ENCODE measurements at regions not wholly inside any gene's neighbourhood (a gene's known extent, or its start where the extent isn't known, plus 50 kb on each side); places are given as distances from the start of the nearest gene placed in this dataset.

DNA sequence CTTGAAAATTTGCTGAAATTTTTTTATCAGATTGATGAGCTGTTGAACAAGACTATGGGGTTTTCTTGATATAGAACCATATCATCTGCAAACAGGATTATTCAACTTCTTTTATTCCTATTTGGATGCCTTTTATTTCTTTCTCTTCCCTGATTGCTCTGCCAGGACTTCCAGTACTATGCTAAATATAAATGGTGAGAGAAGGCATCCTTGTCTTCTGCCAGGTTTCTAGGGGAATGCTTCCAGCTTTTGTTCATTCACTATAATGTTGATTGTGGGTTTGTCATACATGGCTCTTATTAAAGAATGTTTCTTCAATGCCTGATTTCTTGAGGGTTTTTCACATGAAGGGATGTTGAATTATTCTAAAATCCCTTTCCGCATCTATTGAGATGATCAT, 1139.5 kb downstream of the FAM133A start:
- Histone ChIP-seq H3K18ac (ENCODE audit: low read length) (no peak overlapping the region), H4K8ac (ENCODE audit: low read depth, low read length) (no peak overlapping the region), H2BK12ac (ENCODE audit: low read length) (no peak overlapping the region), H3K27ac (replicated peaks; ENCODE audit: low read length) (no peak overlapping the region), H3K4me2 (ENCODE audit: insufficient read depth, low read length, poor library complexity, severe bottlenecking) (no peak overlapping the region), H3K9me3 (replicated peaks in 1 of 2; ENCODE audit: control insufficient read depth in 2 of 2, insufficient read depth in 1 of 2, low read depth in 1 of 2, low read length in 2 of 2) (no peaks in the 10 kb centered on the region), H4K91ac (ENCODE audit: low read depth, low read length, poor library complexity) (no peak overlapping the region), H3K23ac (ENCODE audit: low read depth, low read length, poor library complexity) (no peak overlapping the region), H2BK15ac (ENCODE audit: low read length) (no peak overlapping the region), H3K14ac (ENCODE audit: low read length) (no peak overlapping the region), H3K27me3 (ENCODE audit: control insufficient read depth in 3 of 3, insufficient read depth in 3 of 3, low read depth in 1 of 3, low read length in 3 of 3) (no peaks in the 10 kb centered on the region), H3K36me3 (replicated peaks in 1 of 2; ENCODE audit: control insufficient read depth in 2 of 2, insufficient read depth in 2 of 2, low read length in 2 of 2) (no peaks in the 10 kb centered on the region), H2BK120ac (ENCODE audit: low read depth, low read length) (no peak overlapping the region), H3K79me1 (ENCODE audit: low read depth, low read length) (no peaks in the 10 kb centered on the region), H2AK5ac (ENCODE audit: low read depth, low read length) (no peak overlapping the region), H2AFZ (ENCODE audit: low read length) (no peak overlapping the region), H2BK5ac (ENCODE audit: low read length) (no peak overlapping the region), H3K9ac (ENCODE audit: low read depth, low read length, poor library complexity) (no peak overlapping the region), H3K4me1 (ENCODE audit: control insufficient read depth in 2 of 2, insufficient read depth in 1 of 2, low read depth in 1 of 2, low read length in 2 of 2) (no peaks in the 10 kb centered on the region), H3K4ac (ENCODE audit: low read length) (no peak overlapping the region), H3K4me3 (ENCODE audit: low read length in 2 of 2) (no peak overlapping the region)
- DNase-seq (ENCODE audit: low spot score), result no peak
- no CpG with 5 or more reads among the region's 1 CpG for WGBS, 2 donors (ENCODE audit: extremely low coverage in 2 of 2, insufficient read length in 2 of 2, insufficient replicate concordance in 1 of 2)

DNA sequence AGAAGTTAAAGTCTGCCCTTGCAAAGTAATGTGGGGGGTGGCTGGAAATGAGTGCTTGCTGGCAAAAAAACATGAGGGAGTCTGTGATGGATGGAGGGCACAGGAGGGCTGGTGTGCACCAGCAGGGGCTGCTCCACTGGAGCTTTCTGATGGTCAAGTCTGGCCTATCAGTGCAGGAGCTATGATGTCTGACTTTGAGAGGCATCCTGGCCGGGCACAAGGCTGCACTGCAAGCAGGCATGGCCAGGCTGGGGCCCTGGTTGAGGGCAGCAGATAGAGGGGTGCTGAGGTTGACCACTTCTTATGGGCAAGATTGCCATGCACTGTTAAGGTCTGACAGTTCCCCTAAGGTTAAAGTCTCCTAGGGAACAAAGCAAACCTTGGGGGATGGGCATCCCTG, 1140.2 kb downstream of the FAM133A start:
- H2AK5ac ChIP-seq (ENCODE audit: low read depth, low read length), result no peak overlapping the region
- H3K9ac ChIP-seq (ENCODE audit: low read depth, low read length, poor library complexity), result no peak overlapping the region
- no peak overlapping the region for H2BK15ac ChIP-seq (ENCODE audit: low read length)
- no peak overlapping the region for H3K4me3 ChIP-seq (ENCODE audit: low read length in 2 of 2)
- H4K91ac ChIP-seq (ENCODE audit: low read depth, low read length, poor library complexity), result no peak overlapping the region
- no peaks in the 10 kb centered on the region for H3K9me3 ChIP-seq (replicated peaks in 1 of 2; ENCODE audit: control insufficient read depth in 2 of 2, insufficient read depth in 1 of 2, low read depth in 1 of 2, low read length in 2 of 2)
- no peak overlapping the region for H3K18ac ChIP-seq (ENCODE audit: low read length)
- no peak overlapping the region for H4K8ac ChIP-seq (ENCODE audit: low read depth, low read length)
- H2BK120ac ChIP-seq (ENCODE audit: low read depth, low read length), result no peak overlapping the region
- H2BK5ac ChIP-seq (ENCODE audit: low read length), result no peak overlapping the region
- H3K36me3 ChIP-seq (replicated peaks in 1 of 2; ENCODE audit: control insufficient read depth in 2 of 2, insufficient read depth in 2 of 2, low read length in 2 of 2), result no peaks in the 10 kb centered on the region
- H3K4me2 ChIP-seq (ENCODE audit: insufficient read depth, low read length, poor library complexity, severe bottlenecking), result no peak overlapping the region
- no peaks in the 10 kb centered on the region for H3K79me1 ChIP-seq (ENCODE audit: low read depth, low read length)
- no peak overlapping the region for H3K4ac ChIP-seq (ENCODE audit: low read length)
- H3K27ac ChIP-seq (replicated peaks; ENCODE audit: low read length), result no peak overlapping the region
- H2BK12ac ChIP-seq (ENCODE audit: low read length), result no peak overlapping the region
- H2AFZ ChIP-seq (ENCODE audit: low read length), result no peak overlapping the region
- H3K4me1 ChIP-seq (ENCODE audit: control insufficient read depth in 2 of 2, insufficient read depth in 1 of 2, low read depth in 1 of 2, low read length in 2 of 2), result no peaks in the 10 kb centered on the region
- H3K23ac ChIP-seq (ENCODE audit: low read depth, low read length, poor library complexity), result no peak overlapping the region
- WGBS, 2 donors (ENCODE audit: extremely low coverage in 2 of 2, insufficient read length in 2 of 2, insufficient replicate concordance in 1 of 2), result no CpG with 5 or more reads among the region's 1 CpG
- H3K27me3 ChIP-seq (ENCODE audit: control insufficient read depth in 3 of 3, insufficient read depth in 3 of 3, low read depth in 1 of 3, low read length in 3 of 3), result no peaks in the 10 kb centered on the region
- no peak overlapping the region for H3K14ac ChIP-seq (ENCODE audit: low read length)
- no peak for DNase-seq (ENCODE audit: low spot score)

- no CpG with 5 or more reads among the region's 2 CpGs for WGBS, 2 donors (ENCODE audit: extremely low coverage in 2 of 2, insufficient read length in 2 of 2, insufficient replicate concordance in 1 of 2)
- Histone ChIP-seq H3K9ac (ENCODE audit: low read depth, low read length, poor library complexity) (no peak overlapping the region), H2BK5ac (ENCODE audit: low read length) (no peak overlapping the region), H2AFZ (ENCODE audit: low read length) (no peak overlapping the region), H3K14ac (ENCODE audit: low read length) (no peak overlapping the region), H3K27me3 (ENCODE audit: control insufficient read depth in 3 of 3, insufficient read depth in 3 of 3, low read depth in 1 of 3, low read length in 3 of 3) (no peaks in the 10 kb centered on the region), H3K18ac (ENCODE audit: low read length) (no peak overlapping the region), H3K4ac (ENCODE audit: low read length) (no peak overlapping the region), H2AK5ac (ENCODE audit: low read depth, low read length) (no peak overlapping the region), H2BK15ac (ENCODE audit: low read length) (no peak overlapping the region), H3K36me3 (replicated peaks in 1 of 2; ENCODE audit: control insufficient read depth in 2 of 2, insufficient read depth in 2 of 2, low read length in 2 of 2) (no peaks in the 10 kb centered on the region), H2BK120ac (ENCODE audit: low read depth, low read length) (no peak overlapping the region), H3K27ac (replicated peaks; ENCODE audit: low read length) (no peak overlapping the region), H3K4me1 (ENCODE audit: control insufficient read depth in 2 of 2, insufficient read depth in 1 of 2, low read depth in 1 of 2, low read length in 2 of 2) (no peaks in the 10 kb centered on the region), H4K91ac (ENCODE audit: low read depth, low read length, poor library complexity) (no peak overlapping the region), H3K23ac (ENCODE audit: low read depth, low read length, poor library complexity) (no peak overlapping the region), H3K4me3 (ENCODE audit: low read length in 2 of 2) (no peak overlapping the region), H4K8ac (ENCODE audit: low read depth, low read length) (no peak overlapping the region), H3K9me3 (replicated peaks in 1 of 2; ENCODE audit: control insufficient read depth in 2 of 2, insufficient read depth in 1 of 2, low read depth in 1 of 2, low read length in 2 of 2) (no peaks in the 10 kb centered on the region), H3K79me1 (ENCODE audit: low read depth, low read length) (no peaks in the 10 kb centered on the region), H2BK12ac (ENCODE audit: low read length) (no peak overlapping the region), H3K4me2 (ENCODE audit: insufficient read depth, low read length, poor library complexity, severe bottlenecking) (no peak overlapping the region)
- DNase-seq (ENCODE audit: low spot score), result no peak
Observed at GRCh38 chrX:94830717-94831116, 1156.7 kb downstream of the FAM133A start.

DNA sequence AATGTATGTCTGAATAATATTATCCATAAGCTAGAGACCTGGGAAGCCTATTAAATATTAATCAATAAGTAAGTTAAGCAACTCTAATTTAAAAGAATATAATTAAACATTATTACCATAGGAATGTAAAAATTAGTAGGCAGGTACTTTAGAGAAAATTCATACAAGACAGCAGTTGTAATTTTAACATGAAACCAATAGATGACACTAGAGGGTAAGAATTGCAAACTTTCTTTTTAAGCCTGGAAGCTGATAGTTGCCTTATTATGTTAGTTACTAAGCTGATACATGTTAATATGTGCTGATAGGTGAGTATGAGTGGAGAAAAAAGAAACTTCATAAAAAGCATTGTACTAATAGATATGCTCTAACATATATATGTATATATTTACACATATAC, 1157.4 kb downstream of the FAM133A start:
- no peak overlapping the region for H2BK5ac ChIP-seq (ENCODE audit: low read length)
- H3K23ac ChIP-seq (ENCODE audit: low read depth, low read length, poor library complexity), result no peak overlapping the region

More for the DNA sequence above, 1157.4 kb downstream of the FAM133A start:
- no peak overlapping the region for H3K4ac ChIP-seq (ENCODE audit: low read length)
- H3K4me1 ChIP-seq (ENCODE audit: control insufficient read depth in 2 of 2, insufficient read depth in 1 of 2, low read depth in 1 of 2, low read length in 2 of 2), result no peaks in the 10 kb centered on the region
- H3K9me3 ChIP-seq (replicated peaks in 1 of 2; ENCODE audit: control insufficient read depth in 2 of 2, insufficient read depth in 1 of 2, low read depth in 1 of 2, low read length in 2 of 2), result no peaks in the 10 kb centered on the region
- DNase-seq (ENCODE audit: low spot score), result no peak
- H3K14ac ChIP-seq (ENCODE audit: low read length), result no peak overlapping the region
- no peak overlapping the region for H3K18ac ChIP-seq (ENCODE audit: low read length)
- no peak overlapping the region for H3K4me3 ChIP-seq (ENCODE audit: low read length in 2 of 2)
- no peak overlapping the region for H2BK15ac ChIP-seq (ENCODE audit: low read length)
- no peak overlapping the region for H3K4me2 ChIP-seq (ENCODE audit: insufficient read depth, low read length, poor library complexity, severe bottlenecking)
- H2AK5ac ChIP-seq (ENCODE audit: low read depth, low read length), result no peak overlapping the region
- no peak overlapping the region for H4K8ac ChIP-seq (ENCODE audit: low read depth, low read length)
- H3K27me3 ChIP-seq (ENCODE audit: control insufficient read depth in 3 of 3, insufficient read depth in 3 of 3, low read depth in 1 of 3, low read length in 3 of 3), result no peaks in the 10 kb centered on the region
- H2BK120ac ChIP-seq (ENCODE audit: low read depth, low read length), result no peak overlapping the region
- no peak overlapping the region for H3K9ac ChIP-seq (ENCODE audit: low read depth, low read length, poor library complexity)
- H3K79me1 ChIP-seq (ENCODE audit: low read depth, low read length), result no peaks in the 10 kb centered on the region
- H3K27ac ChIP-seq (replicated peaks; ENCODE audit: low read length), result no peak overlapping the region
- no peak overlapping the region for H2AFZ ChIP-seq (ENCODE audit: low read length)
- no peak overlapping the region for H2BK12ac ChIP-seq (ENCODE audit: low read length)
- no peaks in the 10 kb centered on the region for H3K36me3 ChIP-seq (replicated peaks in 1 of 2; ENCODE audit: control insufficient read depth in 2 of 2, insufficient read depth in 2 of 2, low read length in 2 of 2)
- H4K91ac ChIP-seq (ENCODE audit: low read depth, low read length, poor library complexity), result no peak overlapping the region
